ENCODE measurements at regions not wholly inside any gene's neighbourhood (a gene's known extent, or its start where the extent isn't known, plus 50 kb on each side); places are given as distances from the start of the nearest gene placed in this dataset.

- Histone ChIP-seq H3K27me3 (ENCODE audit: control insufficient read depth, insufficient read depth, low read length, poor library complexity, severe bottlenecking) (no peaks in the 10 kb centered on the region), H3K9me3 (ENCODE audit: control insufficient read depth, low read length) (no peaks in the 10 kb centered on the region), H3K4me3 (ENCODE audit: insufficient read depth, low read depth, low read length) (no peak overlapping the region), H3K4me1 (ENCODE audit: control insufficient read depth, insufficient read depth, low read length) (peaks cover 7% of the 10 kb centered on the region), H3K27ac (ENCODE audit: insufficient read depth, low read depth, low read length, poor library complexity, severe bottlenecking) (no peak overlapping the region), H3K36me3 (ENCODE audit: control insufficient read depth, insufficient read depth, low read length) (no peaks in the 10 kb centered on the region)
- 82 to 89% methylated on average over 6 of the region's 6 CpGs for WGBS, 2 experiments
Observed at GRCh38 chr6:56742122-56742791, 99.6 kb upstream of the DST start.

GRCh38 chr6:56741472-56741871, 98.8 kb upstream of the DST start:
- H3K27me3 ChIP-seq (ENCODE audit: control insufficient read depth, insufficient read depth, low read length, poor library complexity, severe bottlenecking), result no peaks in the 10 kb centered on the region
- H3K4me1 ChIP-seq (ENCODE audit: control insufficient read depth, insufficient read depth, low read length), result no peaks in the 10 kb centered on the region
- H3K4me3 ChIP-seq (ENCODE audit: insufficient read depth, low read depth, low read length), result no peak overlapping the region
- H3K36me3 ChIP-seq (ENCODE audit: control insufficient read depth, insufficient read depth, low read length), result no peaks in the 10 kb centered on the region
- H3K27ac ChIP-seq (ENCODE audit: insufficient read depth, low read depth, low read length, poor library complexity, severe bottlenecking), result no peak overlapping the region
- H3K9me3 ChIP-seq (ENCODE audit: control insufficient read depth, low read length), result no peaks in the 10 kb centered on the region

- no peak overlapping the region for H3K4me3 ChIP-seq (ENCODE audit: insufficient read depth, low read depth, low read length)
- 94 to 97% methylated on average over 8 of the region's 8 CpGs for WGBS, 2 experiments
- no peaks in the 10 kb centered on the region for H3K27me3 ChIP-seq (ENCODE audit: control insufficient read depth, insufficient read depth, low read length, poor library complexity, severe bottlenecking)
- H3K36me3 ChIP-seq (ENCODE audit: control insufficient read depth, insufficient read depth, low read length), result no peaks in the 10 kb centered on the region
- no peaks in the 10 kb centered on the region for H3K9me3 ChIP-seq (ENCODE audit: control insufficient read depth, low read length)
- no peaks in the 10 kb centered on the region for H3K4me1 ChIP-seq (ENCODE audit: control insufficient read depth, insufficient read depth, low read length)
- no peak overlapping the region for H3K27ac ChIP-seq (ENCODE audit: insufficient read depth, low read depth, low read length, poor library complexity, severe bottlenecking)
Observed at GRCh38 chr6:56739836-56740815, 97.4 kb upstream of the DST start.

- Histone ChIP-seq H3K4me3 (ENCODE audit: insufficient read depth, low read depth, low read length) (no peak overlapping the region), H3K4me1 (ENCODE audit: control insufficient read depth, insufficient read depth, low read length) (no peaks in the 10 kb centered on the region), H3K27ac (ENCODE audit: insufficient read depth, low read depth, low read length, poor library complexity, severe bottlenecking) (no peak overlapping the region), H3K36me3 (ENCODE audit: control insufficient read depth, insufficient read depth, low read length) (no peaks in the 10 kb centered on the region), H3K9me3 (ENCODE audit: control insufficient read depth, low read length) (no peaks in the 10 kb centered on the region), H3K27me3 (ENCODE audit: control insufficient read depth, insufficient read depth, low read length, poor library complexity, severe bottlenecking) (no peaks in the 10 kb centered on the region)
- 96 to 97% methylated on average over 4 of the region's 4 CpGs for WGBS, 2 experiments
Observed at GRCh38 chr6:56736804-56737203, 94.1 kb upstream of the DST start.

- Histone ChIP-seq H3K9me3 (ENCODE audit: control insufficient read depth, low read length) (no peaks in the 10 kb centered on the region), H3K27me3 (ENCODE audit: control insufficient read depth, insufficient read depth, low read length, poor library complexity, severe bottlenecking) (no peaks in the 10 kb centered on the region), H3K27ac (ENCODE audit: insufficient read depth, low read depth, low read length, poor library complexity, severe bottlenecking) (no peak overlapping the region), H3K4me3 (ENCODE audit: insufficient read depth, low read depth, low read length) (no peak overlapping the region), H3K36me3 (ENCODE audit: control insufficient read depth, insufficient read depth, low read length) (no peaks in the 10 kb centered on the region), H3K4me1 (ENCODE audit: control insufficient read depth, insufficient read depth, low read length) (no peaks in the 10 kb centered on the region)
- WGBS, 2 experiments, result no CpG with 5 or more reads among the region's 2 CpGs
Observed at GRCh38 chr6:56734335-56734734, 91.6 kb upstream of the DST start.

GRCh38 chr6:56733211-56733697, 90.6 kb upstream of the DST start:
- Histone ChIP-seq H3K36me3 (ENCODE audit: control insufficient read depth, insufficient read depth, low read length) (no peaks in the 10 kb centered on the region), H3K4me3 (ENCODE audit: insufficient read depth, low read depth, low read length) (no peak overlapping the region), H3K27me3 (ENCODE audit: control insufficient read depth, insufficient read depth, low read length, poor library complexity, severe bottlenecking) (no peaks in the 10 kb centered on the region), H3K4me1 (ENCODE audit: control insufficient read depth, insufficient read depth, low read length) (no peaks in the 10 kb centered on the region), H3K9me3 (ENCODE audit: control insufficient read depth, low read length) (no peaks in the 10 kb centered on the region), H3K27ac (ENCODE audit: insufficient read depth, low read depth, low read length, poor library complexity, severe bottlenecking) (no peak overlapping the region)
- 92 to 94% methylated on average over 1 of the region's 1 CpG for WGBS, 2 experiments

GRCh38 chr6:56732517-56732916, 89.8 kb upstream of the DST start:
- no peaks in the 10 kb centered on the region for H3K36me3 ChIP-seq (ENCODE audit: control insufficient read depth, insufficient read depth, low read length)
- peaks cover 4% of the 10 kb centered on the region for H3K4me1 ChIP-seq (ENCODE audit: control insufficient read depth, insufficient read depth, low read length)
- H3K9me3 ChIP-seq (ENCODE audit: control insufficient read depth, low read length), result no peaks in the 10 kb centered on the region
- no peak overlapping the region for H3K27ac ChIP-seq (ENCODE audit: insufficient read depth, low read depth, low read length, poor library complexity, severe bottlenecking)
- H3K27me3 ChIP-seq (ENCODE audit: control insufficient read depth, insufficient read depth, low read length, poor library complexity, severe bottlenecking), result no peaks in the 10 kb centered on the region
- 93 to 97% methylated on average over 3 to 4 of the region's 4 CpGs for WGBS, 2 experiments
- H3K4me3 ChIP-seq (ENCODE audit: insufficient read depth, low read depth, low read length), result no peak overlapping the region

- Histone ChIP-seq H3K4me1 (ENCODE audit: control insufficient read depth, insufficient read depth, low read length) (peaks cover 4% of the 10 kb centered on the region), H3K27ac (ENCODE audit: insufficient read depth, low read depth, low read length, poor library complexity, severe bottlenecking) (no peak overlapping the region), H3K36me3 (ENCODE audit: control insufficient read depth, insufficient read depth, low read length) (no peaks in the 10 kb centered on the region), H3K27me3 (ENCODE audit: control insufficient read depth, insufficient read depth, low read length, poor library complexity, severe bottlenecking) (no peaks in the 10 kb centered on the region), H3K4me3 (ENCODE audit: insufficient read depth, low read depth, low read length) (no peak overlapping the region), H3K9me3 (ENCODE audit: control insufficient read depth, low read length) (no peaks in the 10 kb centered on the region)
- WGBS, 2 experiments, result 89 to 94% methylated on average over 4 to 5 of the region's 5 CpGs
Observed at GRCh38 chr6:56730663-56731529, 88.2 kb upstream of the DST start.

- H3K4me3 ChIP-seq (ENCODE audit: insufficient read depth, low read depth, low read length), result no peak overlapping the region
- no peaks in the 10 kb centered on the region for H3K27me3 ChIP-seq (ENCODE audit: control insufficient read depth, insufficient read depth, low read length, poor library complexity, severe bottlenecking)
- WGBS, 2 experiments, result 96 to 97% methylated on average over 3 of the region's 3 CpGs
- peaks cover 4% of the 10 kb centered on the region for H3K4me1 ChIP-seq (ENCODE audit: control insufficient read depth, insufficient read depth, low read length)
- no peak overlapping the region for H3K27ac ChIP-seq (ENCODE audit: insufficient read depth, low read depth, low read length, poor library complexity, severe bottlenecking)
- H3K36me3 ChIP-seq (ENCODE audit: control insufficient read depth, insufficient read depth, low read length), result no peaks in the 10 kb centered on the region
- no peaks in the 10 kb centered on the region for H3K9me3 ChIP-seq (ENCODE audit: control insufficient read depth, low read length)
Observed at GRCh38 chr6:56729719-56730118, 87.0 kb upstream of the DST start.

Measured in ectodermal cell (in vitro differentiated cells).